SK-N-SH (cell line): ENCODE measurements at regions not wholly inside any gene's neighbourhood (a gene's known extent, or its start where the extent isn't known, plus 50 kb on each side); places are given as distances from the start of the nearest gene placed in this dataset.

Experiments
- CTCF ChIA-PET: fragments of 300-600, 350-600 bp; formaldehyde crosslinking; extraction: SDS; loops from one replicate; lab custom pipeline; 2021; lab: Yijun Ruan, JAX
- POLR2A ChIA-PET: fragments of 350-600 bp; sonication (Branson Sonifier 250); formaldehyde crosslinking; extraction: SDS; loops from one replicate; lab custom pipeline; 2020; ENCODE audit warnings: antibody characterized with exemption, inconsistent platforms; lab: Yijun Ruan, JAX
- DNase-seq: peaks from one replicate; pipeline ENCODE4 v3.0.0; 2012
- H2AFZ ChIP-seq: fragments of 200-600 bp; sonication (generic); 2 replicates; pipeline ENCODE4 v1.8.1; 2016; ENCODE audit warnings: antibody characterized with exemption, mild to moderate bottlenecking, low read depth
- H3F3A ChIP-seq: fragments of 200-600 bp; sonication (generic); replicated peaks from 2 replicates; pipeline ENCODE3; 2016; ENCODE audit warnings: antibody characterized with exemption, mild to moderate bottlenecking; ENCODE audit not compliant: insufficient read depth
- H3K27ac ChIP-seq, 2 experiments: fragments of 200-500 bp in 1 of 2; fragments of 200-600 bp in 1 of 2; sonication (Bioruptor generic) in 1 of 2; sonication (generic), shearing (Covaris generic) in 1 of 2; 2 replicates each; pipeline versions ENCODE4 v1.5.1 to v1.6.1; 2014 to 2016; ENCODE audit warnings: low read depth in 2 of 2, inconsistent platforms in 1 of 2, low read length in 1 of 2, mild to moderate bottlenecking in 1 of 2, mixed read lengths in 1 of 2
- H3K27me3 ChIP-seq: fragments of 200-600 bp; sonication (generic), shearing (Covaris generic); 2 replicates; pipeline ENCODE4 v1.6.1; 2016; ENCODE audit warnings: mixed run types; ENCODE audit not compliant: insufficient read depth
- H3K36me3 ChIP-seq, 2 experiments: fragments of 200-500 bp in 1 of 2; fragments of 200-600 bp in 1 of 2; sonication (Bioruptor generic) in 1 of 2; sonication (generic) in 1 of 2; replicated peaks in 1 of 2; 2 replicates each; pipeline versions ENCODE3 to v1.5.1; 2014 to 2016; ENCODE audit warnings: low read length in 1 of 2, mild to moderate bottlenecking in 1 of 2; ENCODE audit not compliant: insufficient read depth in 2 of 2, control insufficient read depth in 1 of 2
- H3K4me1 ChIP-seq, 2 experiments: fragments of 200-500 bp in 1 of 2; fragments of 200-600 bp in 1 of 2; sonication (Bioruptor generic) in 1 of 2; sonication (generic), shearing (Covaris generic) in 1 of 2; 2 replicates each; pipeline versions ENCODE4 v1.5.1 to v1.6.1; 2014 to 2016; ENCODE audit warnings: low read depth in 1 of 2, low read length in 1 of 2, mixed run types in 1 of 2; ENCODE audit not compliant: insufficient read depth in 2 of 2, control insufficient read depth in 1 of 2
- H3K4me2 ChIP-seq: fragments of 200-600 bp; sonication (generic), shearing (Covaris generic); 2 replicates; pipeline ENCODE4 v1.6.1; 2017; ENCODE audit warnings: mixed run types
- H3K4me3 ChIP-seq, 2 experiments: fragments of 200-500 bp in 1 of 2; fragments of 200-600 bp in 1 of 2; sonication (Bioruptor generic) in 1 of 2; sonication (generic), shearing (Covaris generic) in 1 of 2; 2 replicates each; pipeline versions ENCODE4 v1.5.1 to v1.8.1; 2014 to 2016; ENCODE audit warnings: low read depth in 2 of 2, inconsistent platforms in 1 of 2, low read length in 1 of 2, mild to moderate bottlenecking in 1 of 2, mixed read lengths in 1 of 2, moderate library complexity in 1 of 2
- H3K79me2 ChIP-seq: fragments of 200-600 bp; sonication (generic); 2 replicates; pipeline ENCODE4 v1.8.1; 2017; ENCODE audit warnings: mild to moderate bottlenecking; ENCODE audit not compliant: insufficient read depth
- H3K9ac ChIP-seq: fragments of 200-600 bp; sonication (generic); 2 replicates; pipeline ENCODE4 v1.6.1; 2017; ENCODE audit warnings: mixed run types
- H3K9me2 ChIP-seq: fragments of 200-600 bp; sonication (generic); 2 replicates; pipeline ENCODE4 v1.6.1; 2017; ENCODE audit warnings: mixed run types
- H3K9me3 ChIP-seq: fragments of 200-600 bp; sonication (generic); 2 replicates; pipeline ENCODE4 v1.6.1; 2017; ENCODE audit warnings: mixed run types, mild to moderate bottlenecking, moderate library complexity
- H4K20me1 ChIP-seq: fragments of 200-600 bp; sonication (generic); 2 replicates; pipeline ENCODE4 v1.6.1; 2017; ENCODE audit warnings: mild to moderate bottlenecking, mixed run types; ENCODE audit not compliant: insufficient read depth
- FOSL2 ChIP-seq: IDR thresholded peaks from 2 replicates; pipeline ENCODE4 v1.4.0; 2012; ENCODE audit warnings: low read depth, mild to moderate bottlenecking, moderate library complexity, borderline replicate concordance
- FOXM1 ChIP-seq: IDR thresholded peaks from 2 replicates; pipeline ENCODE4 v1.4.0; 2012; ENCODE audit warnings: low read depth, mild to moderate bottlenecking
- MXI1 ChIP-seq: IDR thresholded peaks from 2 replicates; pipeline ENCODE4 v1.6.1; 2012; ENCODE audit warnings: mild to moderate bottlenecking, low read depth, low read length, improper control_type of control experiment
- NFIC ChIP-seq: IDR thresholded peaks from 2 replicates; pipeline ENCODE4 v1.4.0; 2012; ENCODE audit warnings: borderline replicate concordance
- RCOR1 ChIP-seq: fragments of 150-350 bp; IDR thresholded peaks from 2 replicates; pipeline ENCODE4 v1.6.1; 2017; ENCODE audit warnings: antibody characterized with exemption, low read length
- RFX5 ChIP-seq: IDR thresholded peaks from 2 replicates; pipeline ENCODE4 v1.6.1; 2012; ENCODE audit warnings: mild to moderate bottlenecking, improper control_type of control experiment, low read length
- RXRA ChIP-seq: IDR thresholded peaks from 2 replicates; pipeline ENCODE4 v1.4.0; 2012; ENCODE audit warnings: low read depth, mild to moderate bottlenecking, borderline replicate concordance
- TEAD4 ChIP-seq: IDR thresholded peaks from 2 replicates; pipeline ENCODE4 v1.4.0; 2012; ENCODE audit warnings: mild to moderate bottlenecking, borderline replicate concordance; ENCODE audit not compliant: insufficient read depth
- WGBS: methylation state at CpG from one replicate; pipeline ENCODE4 v1.1.6; 2017; ENCODE audit warnings: low lambda C conversion rate; 5-methylcytosine and 5-hydroxymethylcytosine counted together
- TF ChIP-seq, protein P1 (sequence below): IDR thresholded peaks from 2 replicates; pipeline ENCODE4 v1.4.0; 2012; ENCODE audit warnings: low read depth, borderline replicate concordance
- TF ChIP-seq, protein P2 (sequence below): IDR thresholded peaks from 2 replicates; pipeline ENCODE4 v1.6.1; 2012; ENCODE audit warnings: mild to moderate bottlenecking, low read depth, low read length, moderate library complexity
- TF ChIP-seq, protein P3 (sequence below): fragments of 200-600 bp; sonication (generic); IDR thresholded peaks from 2 replicates; pipeline ENCODE4 v1.6.1; 2017; ENCODE audit warnings: antibody characterized with exemption, mild to moderate bottlenecking, moderate library complexity
- TF ChIP-seq, protein P4 (sequence below): IDR thresholded peaks from 2 replicates; pipeline ENCODE4 v1.4.0; 2012; ENCODE audit warnings: low read depth
- TF ChIP-seq, protein P5 (sequence below): IDR thresholded peaks from 2 replicates; pipeline ENCODE4; 2012
- TF ChIP-seq, protein P6 (sequence below): IDR thresholded peaks from 2 replicates; pipeline ENCODE4 v1.4.0; 2012; ENCODE audit warnings: low read depth, borderline replicate concordance

DNA sequence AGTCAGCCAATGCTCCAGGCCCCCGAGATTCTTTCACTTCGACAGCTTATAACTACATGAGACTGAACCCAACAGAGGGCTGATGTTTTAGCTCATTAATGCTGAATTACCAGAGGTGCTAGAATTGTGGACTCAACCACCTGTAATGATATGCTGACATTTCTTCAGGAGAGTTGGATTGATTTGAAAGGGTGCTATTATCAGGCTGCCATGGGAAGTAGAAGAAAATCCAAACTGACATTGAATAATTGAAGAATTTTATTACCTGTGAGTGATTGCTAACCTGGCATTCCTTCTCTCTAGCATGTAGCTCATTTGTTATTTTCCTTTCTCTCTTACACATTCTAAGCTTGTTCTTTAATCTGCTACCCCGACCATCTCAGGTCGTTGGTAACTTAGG is 488.8 kb downstream of the PID1 start:
- no peaks in the 10 kb centered on the region for H3K4me1 ChIP-seq
- no peaks in the 10 kb centered on the region for H3K36me3 ChIP-seq
- TF ChIP-seq RFX5 (no peak), RCOR1 (no peak), TEAD4 (no peak), RXRA (no peak), MXI1 (no peak), NFIC (no peak), FOXM1 (no peak), FOSL2 (no peak)
- TF ChIP-seq, protein P1, sequence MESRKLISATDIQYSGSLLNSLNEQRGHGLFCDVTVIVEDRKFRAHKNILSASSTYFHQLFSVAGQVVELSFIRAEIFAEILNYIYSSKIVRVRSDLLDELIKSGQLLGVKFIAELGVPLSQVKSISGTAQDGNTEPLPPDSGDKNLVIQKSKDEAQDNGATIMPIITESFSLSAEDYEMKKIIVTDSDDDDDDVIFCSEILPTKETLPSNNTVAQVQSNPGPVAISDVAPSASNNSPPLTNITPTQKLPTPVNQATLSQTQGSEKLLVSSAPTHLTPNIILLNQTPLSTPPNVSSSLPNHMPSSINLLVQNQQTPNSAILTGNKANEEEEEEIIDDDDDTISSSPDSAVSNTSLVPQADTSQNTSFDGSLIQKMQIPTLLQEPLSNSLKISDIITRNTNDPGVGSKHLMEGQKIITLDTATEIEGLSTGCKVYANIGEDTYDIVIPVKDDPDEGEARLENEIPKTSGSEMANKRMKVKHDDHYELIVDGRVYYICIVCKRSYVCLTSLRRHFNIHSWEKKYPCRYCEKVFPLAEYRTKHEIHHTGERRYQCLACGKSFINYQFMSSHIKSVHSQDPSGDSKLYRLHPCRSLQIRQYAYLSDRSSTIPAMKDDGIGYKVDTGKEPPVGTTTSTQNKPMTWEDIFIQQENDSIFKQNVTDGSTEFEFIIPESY, result no peak
- TF ChIP-seq, protein P2, sequence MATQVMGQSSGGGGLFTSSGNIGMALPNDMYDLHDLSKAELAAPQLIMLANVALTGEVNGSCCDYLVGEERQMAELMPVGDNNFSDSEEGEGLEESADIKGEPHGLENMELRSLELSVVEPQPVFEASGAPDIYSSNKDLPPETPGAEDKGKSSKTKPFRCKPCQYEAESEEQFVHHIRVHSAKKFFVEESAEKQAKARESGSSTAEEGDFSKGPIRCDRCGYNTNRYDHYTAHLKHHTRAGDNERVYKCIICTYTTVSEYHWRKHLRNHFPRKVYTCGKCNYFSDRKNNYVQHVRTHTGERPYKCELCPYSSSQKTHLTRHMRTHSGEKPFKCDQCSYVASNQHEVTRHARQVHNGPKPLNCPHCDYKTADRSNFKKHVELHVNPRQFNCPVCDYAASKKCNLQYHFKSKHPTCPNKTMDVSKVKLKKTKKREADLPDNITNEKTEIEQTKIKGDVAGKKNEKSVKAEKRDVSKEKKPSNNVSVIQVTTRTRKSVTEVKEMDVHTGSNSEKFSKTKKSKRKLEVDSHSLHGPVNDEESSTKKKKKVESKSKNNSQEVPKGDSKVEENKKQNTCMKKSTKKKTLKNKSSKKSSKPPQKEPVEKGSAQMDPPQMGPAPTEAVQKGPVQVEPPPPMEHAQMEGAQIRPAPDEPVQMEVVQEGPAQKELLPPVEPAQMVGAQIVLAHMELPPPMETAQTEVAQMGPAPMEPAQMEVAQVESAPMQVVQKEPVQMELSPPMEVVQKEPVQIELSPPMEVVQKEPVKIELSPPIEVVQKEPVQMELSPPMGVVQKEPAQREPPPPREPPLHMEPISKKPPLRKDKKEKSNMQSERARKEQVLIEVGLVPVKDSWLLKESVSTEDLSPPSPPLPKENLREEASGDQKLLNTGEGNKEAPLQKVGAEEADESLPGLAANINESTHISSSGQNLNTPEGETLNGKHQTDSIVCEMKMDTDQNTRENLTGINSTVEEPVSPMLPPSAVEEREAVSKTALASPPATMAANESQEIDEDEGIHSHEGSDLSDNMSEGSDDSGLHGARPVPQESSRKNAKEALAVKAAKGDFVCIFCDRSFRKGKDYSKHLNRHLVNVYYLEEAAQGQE, result no peak
- TF ChIP-seq, protein P3, sequence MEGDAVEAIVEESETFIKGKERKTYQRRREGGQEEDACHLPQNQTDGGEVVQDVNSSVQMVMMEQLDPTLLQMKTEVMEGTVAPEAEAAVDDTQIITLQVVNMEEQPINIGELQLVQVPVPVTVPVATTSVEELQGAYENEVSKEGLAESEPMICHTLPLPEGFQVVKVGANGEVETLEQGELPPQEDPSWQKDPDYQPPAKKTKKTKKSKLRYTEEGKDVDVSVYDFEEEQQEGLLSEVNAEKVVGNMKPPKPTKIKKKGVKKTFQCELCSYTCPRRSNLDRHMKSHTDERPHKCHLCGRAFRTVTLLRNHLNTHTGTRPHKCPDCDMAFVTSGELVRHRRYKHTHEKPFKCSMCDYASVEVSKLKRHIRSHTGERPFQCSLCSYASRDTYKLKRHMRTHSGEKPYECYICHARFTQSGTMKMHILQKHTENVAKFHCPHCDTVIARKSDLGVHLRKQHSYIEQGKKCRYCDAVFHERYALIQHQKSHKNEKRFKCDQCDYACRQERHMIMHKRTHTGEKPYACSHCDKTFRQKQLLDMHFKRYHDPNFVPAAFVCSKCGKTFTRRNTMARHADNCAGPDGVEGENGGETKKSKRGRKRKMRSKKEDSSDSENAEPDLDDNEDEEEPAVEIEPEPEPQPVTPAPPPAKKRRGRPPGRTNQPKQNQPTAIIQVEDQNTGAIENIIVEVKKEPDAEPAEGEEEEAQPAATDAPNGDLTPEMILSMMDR, result no peak
- TF ChIP-seq, protein P4, sequence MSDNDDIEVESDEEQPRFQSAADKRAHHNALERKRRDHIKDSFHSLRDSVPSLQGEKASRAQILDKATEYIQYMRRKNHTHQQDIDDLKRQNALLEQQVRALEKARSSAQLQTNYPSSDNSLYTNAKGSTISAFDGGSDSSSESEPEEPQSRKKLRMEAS, result no peak
- TF ChIP-seq, protein P5, sequence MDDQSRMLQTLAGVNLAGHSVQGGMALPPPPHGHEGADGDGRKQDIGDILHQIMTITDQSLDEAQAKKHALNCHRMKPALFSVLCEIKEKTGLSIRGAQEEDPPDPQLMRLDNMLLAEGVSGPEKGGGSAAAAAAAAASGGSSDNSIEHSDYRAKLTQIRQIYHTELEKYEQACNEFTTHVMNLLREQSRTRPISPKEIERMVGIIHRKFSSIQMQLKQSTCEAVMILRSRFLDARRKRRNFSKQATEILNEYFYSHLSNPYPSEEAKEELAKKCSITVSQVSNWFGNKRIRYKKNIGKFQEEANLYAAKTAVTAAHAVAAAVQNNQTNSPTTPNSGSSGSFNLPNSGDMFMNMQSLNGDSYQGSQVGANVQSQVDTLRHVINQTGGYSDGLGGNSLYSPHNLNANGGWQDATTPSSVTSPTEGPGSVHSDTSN, result no peak
- TF ChIP-seq, protein P6, sequence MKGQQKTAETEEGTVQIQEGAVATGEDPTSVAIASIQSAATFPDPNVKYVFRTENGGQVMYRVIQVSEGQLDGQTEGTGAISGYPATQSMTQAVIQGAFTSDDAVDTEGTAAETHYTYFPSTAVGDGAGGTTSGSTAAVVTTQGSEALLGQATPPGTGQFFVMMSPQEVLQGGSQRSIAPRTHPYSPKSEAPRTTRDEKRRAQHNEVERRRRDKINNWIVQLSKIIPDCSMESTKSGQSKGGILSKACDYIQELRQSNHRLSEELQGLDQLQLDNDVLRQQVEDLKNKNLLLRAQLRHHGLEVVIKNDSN, result no peak
- no peak overlapping the region for H2AFZ ChIP-seq
- no peaks in the 10 kb centered on the region for H3F3A ChIP-seq
- H3K4me3 ChIP-seq, result no peak overlapping the region
- no peak overlapping the region for H3K9ac ChIP-seq
- CTCF ChIA-PET, result no interaction called here
- no peaks in the 10 kb centered on the region for H3K9me2 ChIP-seq
- no peak overlapping the region for H3K4me2 ChIP-seq
- no peaks in the 10 kb centered on the region for H3K27me3 ChIP-seq
- no peak for DNase-seq
- no peaks in the 10 kb centered on the region for H3K79me2 ChIP-seq
- no peaks in the 10 kb centered on the region for H4K20me1 ChIP-seq
- POLR2A ChIA-PET, result no interaction called here
- no peaks in the 10 kb centered on the region for H3K9me3 ChIP-seq
- no peak overlapping the region for H3K27ac ChIP-seq
- 15% methylated on average over 4 of the region's 4 CpGs for whole genome bisulfite sequencing
